ENCODE measurements at regions not wholly inside any gene's neighbourhood (a gene's known extent, or its start where the extent isn't known, plus 50 kb on each side); places are given as distances from the start of the nearest gene placed in this dataset.
"Not testable (repeated sequence)": the region's sequence is repeated elsewhere in the genome, so short reads cannot be mapped to it uniquely, and the experiment has no call there.

GRCh38 chr16:60641067-60641665 lies 1395.1 kb downstream of the CDH8 start:
- Histone ChIP-seq H4K20me1 (ENCODE audit: insufficient read depth) (no peaks in the 10 kb centered on the region), H3K9me3 (ENCODE audit: low read length) (no peaks in the 10 kb centered on the region), H3K9me2 (ENCODE audit: insufficient read depth, low read length) (no peaks in the 10 kb centered on the region), H3K79me2 (replicated peaks; ENCODE audit: insufficient read depth, low read length) (no peaks in the 10 kb centered on the region), H3K27ac (ENCODE audit: low read length) (no peak overlapping the region), H3K36me3 (ENCODE audit: insufficient read depth, low read length) (no peaks in the 10 kb centered on the region), H3K27me3 (ENCODE audit: insufficient read depth, low read depth, low read length) (peaks cover 24% of the 10 kb centered on the region), H3K9ac (ENCODE audit: low read length) (no peak overlapping the region), H3K4me2 (ENCODE audit: low read length) (no peak overlapping the region), H3K4me3 (ENCODE audit: low read length) (no peak overlapping the region), H2AFZ (ENCODE audit: low read depth, low read length) (no peak overlapping the region), H3F3A (ENCODE audit: insufficient read depth, low read length, poor library complexity, severe bottlenecking) (no peaks in the 10 kb centered on the region)
- TF ChIP-seq EP300 (conservative IDR thresholded peaks at IDR 0.05; ENCODE audit: poor library complexity, severe bottlenecking) = no peak
- TF ChIP-seq, protein P1, sequence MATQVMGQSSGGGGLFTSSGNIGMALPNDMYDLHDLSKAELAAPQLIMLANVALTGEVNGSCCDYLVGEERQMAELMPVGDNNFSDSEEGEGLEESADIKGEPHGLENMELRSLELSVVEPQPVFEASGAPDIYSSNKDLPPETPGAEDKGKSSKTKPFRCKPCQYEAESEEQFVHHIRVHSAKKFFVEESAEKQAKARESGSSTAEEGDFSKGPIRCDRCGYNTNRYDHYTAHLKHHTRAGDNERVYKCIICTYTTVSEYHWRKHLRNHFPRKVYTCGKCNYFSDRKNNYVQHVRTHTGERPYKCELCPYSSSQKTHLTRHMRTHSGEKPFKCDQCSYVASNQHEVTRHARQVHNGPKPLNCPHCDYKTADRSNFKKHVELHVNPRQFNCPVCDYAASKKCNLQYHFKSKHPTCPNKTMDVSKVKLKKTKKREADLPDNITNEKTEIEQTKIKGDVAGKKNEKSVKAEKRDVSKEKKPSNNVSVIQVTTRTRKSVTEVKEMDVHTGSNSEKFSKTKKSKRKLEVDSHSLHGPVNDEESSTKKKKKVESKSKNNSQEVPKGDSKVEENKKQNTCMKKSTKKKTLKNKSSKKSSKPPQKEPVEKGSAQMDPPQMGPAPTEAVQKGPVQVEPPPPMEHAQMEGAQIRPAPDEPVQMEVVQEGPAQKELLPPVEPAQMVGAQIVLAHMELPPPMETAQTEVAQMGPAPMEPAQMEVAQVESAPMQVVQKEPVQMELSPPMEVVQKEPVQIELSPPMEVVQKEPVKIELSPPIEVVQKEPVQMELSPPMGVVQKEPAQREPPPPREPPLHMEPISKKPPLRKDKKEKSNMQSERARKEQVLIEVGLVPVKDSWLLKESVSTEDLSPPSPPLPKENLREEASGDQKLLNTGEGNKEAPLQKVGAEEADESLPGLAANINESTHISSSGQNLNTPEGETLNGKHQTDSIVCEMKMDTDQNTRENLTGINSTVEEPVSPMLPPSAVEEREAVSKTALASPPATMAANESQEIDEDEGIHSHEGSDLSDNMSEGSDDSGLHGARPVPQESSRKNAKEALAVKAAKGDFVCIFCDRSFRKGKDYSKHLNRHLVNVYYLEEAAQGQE (IDR thresholded peaks at IDR 0.05; ENCODE audit: borderline replicate concordance) = no peak
- TF ChIP-seq POLR2AphosphoS5 (IDR thresholded peaks at IDR 0.05) = no peak
- no peak for TF ChIP-seq EZH2 (IDR thresholded peaks at IDR 0.05; ENCODE audit: borderline replicate concordance, insufficient read depth, low read length, poor library complexity, severe bottlenecking)
- TF ChIP-seq MXI1 (conservative IDR thresholded peaks at IDR 0.05; ENCODE audit: poor library complexity, severe bottlenecking) = no peak
- no peak for TF ChIP-seq SMC3 (conservative IDR thresholded peaks at IDR 0.05; ENCODE audit: poor library complexity)
- no peak for TF ChIP-seq TAF1 (IDR thresholded peaks at IDR 0.05; ENCODE audit: low read depth)
- TF ChIP-seq RAD21 (conservative IDR thresholded peaks at IDR 0.05) = no peak
- TF ChIP-seq, protein P2, sequence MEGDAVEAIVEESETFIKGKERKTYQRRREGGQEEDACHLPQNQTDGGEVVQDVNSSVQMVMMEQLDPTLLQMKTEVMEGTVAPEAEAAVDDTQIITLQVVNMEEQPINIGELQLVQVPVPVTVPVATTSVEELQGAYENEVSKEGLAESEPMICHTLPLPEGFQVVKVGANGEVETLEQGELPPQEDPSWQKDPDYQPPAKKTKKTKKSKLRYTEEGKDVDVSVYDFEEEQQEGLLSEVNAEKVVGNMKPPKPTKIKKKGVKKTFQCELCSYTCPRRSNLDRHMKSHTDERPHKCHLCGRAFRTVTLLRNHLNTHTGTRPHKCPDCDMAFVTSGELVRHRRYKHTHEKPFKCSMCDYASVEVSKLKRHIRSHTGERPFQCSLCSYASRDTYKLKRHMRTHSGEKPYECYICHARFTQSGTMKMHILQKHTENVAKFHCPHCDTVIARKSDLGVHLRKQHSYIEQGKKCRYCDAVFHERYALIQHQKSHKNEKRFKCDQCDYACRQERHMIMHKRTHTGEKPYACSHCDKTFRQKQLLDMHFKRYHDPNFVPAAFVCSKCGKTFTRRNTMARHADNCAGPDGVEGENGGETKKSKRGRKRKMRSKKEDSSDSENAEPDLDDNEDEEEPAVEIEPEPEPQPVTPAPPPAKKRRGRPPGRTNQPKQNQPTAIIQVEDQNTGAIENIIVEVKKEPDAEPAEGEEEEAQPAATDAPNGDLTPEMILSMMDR (IDR thresholded peaks at IDR 0.05; ENCODE audit: poor library complexity, severe bottlenecking) = no peak

- Histone ChIP-seq H3K9ac (ENCODE audit: low read length) (no peak overlapping the region), H3K27me3 (ENCODE audit: insufficient read depth, low read depth, low read length) (peaks cover 24% of the 10 kb centered on the region), H2AFZ (ENCODE audit: low read depth, low read length) (no peak overlapping the region), H3K4me2 (ENCODE audit: low read length) (no peak overlapping the region), H3K9me2 (ENCODE audit: insufficient read depth, low read length) (no peaks in the 10 kb centered on the region), H3K4me3 (ENCODE audit: low read length) (no peak overlapping the region), H3K9me3 (ENCODE audit: low read length) (no peaks in the 10 kb centered on the region), H4K20me1 (ENCODE audit: insufficient read depth) (no peaks in the 10 kb centered on the region), H3F3A (ENCODE audit: insufficient read depth, low read length, poor library complexity, severe bottlenecking) (no peaks in the 10 kb centered on the region), H3K27ac (ENCODE audit: low read length) (no peak overlapping the region), H3K79me2 (replicated peaks; ENCODE audit: insufficient read depth, low read length) (no peaks in the 10 kb centered on the region), H3K36me3 (ENCODE audit: insufficient read depth, low read length) (no peaks in the 10 kb centered on the region)
- TF ChIP-seq EZH2 (IDR thresholded peaks at IDR 0.05; ENCODE audit: borderline replicate concordance, insufficient read depth, low read length, poor library complexity, severe bottlenecking) = no peak
- TF ChIP-seq POLR2AphosphoS5 (IDR thresholded peaks at IDR 0.05) = peak; percentile 62
These were observed 1396.2 kb downstream of the CDH8 start for GRCh38 chr16:60640038-60640437.

- not testable (repeated sequence) for H3K79me2 ChIP-seq (replicated peaks; ENCODE audit: insufficient read depth, low read length); H3K36me3 ChIP-seq (ENCODE audit: insufficient read depth, low read length); H3K4me2 ChIP-seq (ENCODE audit: low read length); H3F3A ChIP-seq (ENCODE audit: insufficient read depth, low read length, poor library complexity, severe bottlenecking); H3K27ac ChIP-seq (ENCODE audit: low read length); H2AFZ ChIP-seq (ENCODE audit: low read depth, low read length); H3K9me2 ChIP-seq (ENCODE audit: insufficient read depth, low read length); H3K4me3 ChIP-seq (ENCODE audit: low read length); H3K27me3 ChIP-seq (ENCODE audit: insufficient read depth, low read depth, low read length); H3K9me3 ChIP-seq (ENCODE audit: low read length); H4K20me1 ChIP-seq (ENCODE audit: insufficient read depth); H3K9ac ChIP-seq (ENCODE audit: low read length)
These were observed 1399.6 kb downstream of the CDH8 start for GRCh38 chr16:60636636-60637035.

All from neural cell (in vitro differentiated cells).